Heart left ventricle (tissue), 16 donors: ENCODE measurements at regions not wholly inside any gene's neighbourhood (a gene's known extent, or its start where the extent isn't known, plus 50 kb on each side); places are given as distances from the start of the nearest gene placed in this dataset.
A peak's percentile ranks its signal among the peaks of the same experiment; 100 is the strongest.

Source experiments
- ATAC-seq, 4 donors: fragments of 200-7000 bp; cut with Tn5 transposase; one replicate each; pipeline ENCODE4 v1.9.1; 2020 to 2022; ENCODE audit warnings: moderate library complexity in 4 of 4, mild to moderate bottlenecking in 3 of 4, moderate number of reproducible peaks in 1 of 4
- DNase-seq, 5 donors: peaks; one replicate each; pipeline ENCODE4 v3.0.0-alpha.2; 2020
- H3K27ac ChIP-seq, 12 donors: fragments of 200-600 bp; sonication (generic) in 4 of 12; one replicate each; pipeline versions ENCODE4 v1.5.0 to v1.8.0; 2016 to 2022; ENCODE audit warnings: mild to moderate bottlenecking in 2 of 12
- H3K27me3 ChIP-seq, 9 donors: fragments of 200-600 bp; sonication (generic) in 2 of 9; one replicate each; pipeline versions ENCODE4 v1.5.1 to v1.8.0; 2016 to 2022; ENCODE audit warnings: mild to moderate bottlenecking in 3 of 9
- H3K36me3 ChIP-seq, 9 donors: fragments of 200-600 bp; sonication (generic) in 2 of 9; one replicate each; pipeline versions ENCODE4 v1.5.0 to v1.8.0; 2018 to 2022; ENCODE audit warnings: mild to moderate bottlenecking in 2 of 9
- H3K4me1 ChIP-seq, 12 donors: fragments of 200-600 bp; sonication (generic) in 4 of 12; one replicate each; pipeline versions ENCODE4 v1.5.0 to v1.8.0; 2016 to 2022; ENCODE audit warnings: mild to moderate bottlenecking in 3 of 12
- H3K4me3 ChIP-seq, 12 donors: fragments of 200-600 bp; sonication (generic) in 4 of 12; one replicate each; pipeline versions ENCODE4 v1.5.0 to v1.8.0; 2017 to 2022; ENCODE audit warnings: mild to moderate bottlenecking in 9 of 12, moderate library complexity in 4 of 12
- H3K9me3 ChIP-seq, 12 donors: fragments of 200-600 bp; sonication (generic) in 4 of 12; one replicate each; pipeline versions ENCODE4 v1.5.0 to v1.8.0; 2016 to 2022; ENCODE audit warnings: mild to moderate bottlenecking in 1 of 12
- CTCF ChIP-seq, 12 donors: fragments of 200-600 bp; sonication (generic) in 4 of 12; IDR thresholded peaks; one replicate each; pipeline versions ENCODE4 v1.5.0 to v1.8.0; 2018 to 2022; ENCODE audit warnings: antibody characterized with exemption in 12 of 12, mild to moderate bottlenecking in 5 of 12
- POLR2A ChIP-seq, 2 donors: fragments of 450-650 bp; IDR thresholded peaks; one replicate each; pipeline ENCODE4 v1.6.1; 2017; ENCODE audit warnings: antibody characterized with exemption in 2 of 2, mild to moderate bottlenecking in 2 of 2, moderate library complexity in 2 of 2
- WGBS, 4 donors: extraction: QIAGEN DNeasy Blood & Tissue Kit in 2 of 4; methylation state at CpG; one replicate each; pipeline versions ENCODE4 v1.1.5 to v1.1.7; 2013 to 2018; 5-methylcytosine and 5-hydroxymethylcytosine counted together
- intact Hi-C, 10 donors: fragments of 100-400 bp; cut with DNase I; formaldehyde crosslinking; loops; one replicate each; pipeline versions ENCODE4 v1.11.1 to v1.14.2; 2022
- donor health status: ischemic (EF 13 %, LVEDD 7.1; RV severe dilation, severe dysfunction).
- donor health status: healthy with polysubstance abuse.
- donor health status: DM: no; HTN: yes; CAD: no.
- donor health status: DM: no; HTN: no; CAD: no.
- donor health status: ischemic (EF 25% LVEDD 6.9; RV normal size, moderate dysfunction).
- donor health status: ischemic (EF 25% LVEDD 5.7; RV mildly dilated, moderate dysfunction).
- donor health status: healthy.
- donor health status: DM: yes; HTN: yes; CAD: no.
- donor health status: ischemic (EF 35%, LVEDD 5.7; RV mildly dilated, moderate dysfunction).
- donor health status: nonischemic (EF 11% LVEDD 7.7; RV severe dilation, severe dysfunction).
- donor health status: DM: yes; HTN: yes; CAD: no.
- donor health status: PGD.
- donor health status: ischemic (EF 29% LVEDD 5.4; RV normal size, mild dysfunction).
- donor health status: nonischemic (EF 23%, LVEDD 6.1; RV moderate dilation, normal function).

- no peak overlapping the region for H3K4me3 ChIP-seq
- ATAC-seq (no peak), DNase-seq (no peak)
- peaks cover 0 to 38% (median 16%) of the 10 kb centered on the region in 12 donors for H3K4me1 ChIP-seq
- no peaks in the 10 kb centered on the region for H3K36me3 ChIP-seq
- TF ChIP-seq POLR2A (IDR thresholded peaks at IDR 0.05): no peak
- peak; percentile 34 to 63 (median 53) for TF ChIP-seq CTCF (IDR thresholded peaks at IDR 0.05)
- H3K27ac ChIP-seq: no peak overlapping the region
- WGBS, 4 donors: 43 to 53% (median 47%) methylated on average over 4 of the region's 4 CpGs
- H3K27me3 ChIP-seq: no peaks in the 10 kb centered on the region
- H3K9me3 ChIP-seq: no peaks in the 10 kb centered on the region
- intact Hi-C loops: loop anchor here in 5 of 10 donors (2.0 to 5.0 kb wide), 2 partner anchors 453 to 456 kb away; partner anchors contain the start of gene THBS1 (in 4 of the 5)
These were observed 455.0 kb upstream of the THBS1 start for GRCh38 chr15:39125904-39126303.

DNA sequence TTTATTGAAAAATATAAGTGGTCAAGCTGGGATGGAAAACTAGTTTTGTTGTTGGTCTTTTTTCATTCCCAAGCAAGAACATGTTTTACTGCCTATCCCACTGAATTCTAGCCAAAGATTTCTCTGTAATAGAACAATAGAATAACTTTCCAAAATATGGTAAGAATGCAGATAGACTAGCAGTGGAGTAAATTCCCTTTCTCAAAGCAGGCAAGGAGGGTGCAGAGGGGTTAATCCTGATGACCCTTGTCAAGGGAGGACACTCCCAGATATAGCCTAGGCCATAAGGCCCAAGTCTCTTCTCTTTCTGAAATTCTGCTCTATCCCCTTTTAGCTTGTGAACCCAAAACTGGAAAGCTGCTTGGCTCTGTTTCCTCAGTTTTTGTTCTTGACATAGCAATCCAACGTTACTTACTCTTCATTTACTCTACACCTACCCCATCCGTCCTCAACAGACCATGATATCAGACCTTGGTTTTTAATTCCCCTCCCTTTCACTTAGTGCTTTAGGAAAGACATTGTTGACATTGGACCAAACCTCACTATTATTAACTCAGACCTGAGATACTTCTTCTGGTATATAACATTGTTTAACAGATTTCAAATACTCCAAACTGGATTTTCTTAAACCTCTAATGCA, 453.6 kb upstream of the THBS1 start:
- Histone ChIP-seq H3K4me1 (peaks cover 0 to 42% (median 16%) of the 10 kb centered on the region in 12 donors), H3K9me3 (no peaks in the 10 kb centered on the region), H3K4me3 (no peak overlapping the region), H3K27ac (peak overlapping the region in 4 of 12 donors; percentile 10 to 70 (median 24)), H3K36me3 (no peaks in the 10 kb centered on the region), H3K27me3 (no peaks in the 10 kb centered on the region)
- 36 to 67% (median 43%) methylated on average over 2 of the region's 2 CpGs for WGBS, 4 donors
- DNase-seq (no peak), ATAC-seq (no peak)
- intact Hi-C loops: loop anchor here in 5 of 10 donors (2.0 to 5.0 kb wide), 2 partner anchors 452 to 455 kb away; partner anchors contain the start of gene THBS1 (in 4 of the 5)
- no peak for TF ChIP-seq CTCF (IDR thresholded peaks at IDR 0.05)
- no peak for TF ChIP-seq POLR2A (IDR thresholded peaks at IDR 0.05)

DNA sequence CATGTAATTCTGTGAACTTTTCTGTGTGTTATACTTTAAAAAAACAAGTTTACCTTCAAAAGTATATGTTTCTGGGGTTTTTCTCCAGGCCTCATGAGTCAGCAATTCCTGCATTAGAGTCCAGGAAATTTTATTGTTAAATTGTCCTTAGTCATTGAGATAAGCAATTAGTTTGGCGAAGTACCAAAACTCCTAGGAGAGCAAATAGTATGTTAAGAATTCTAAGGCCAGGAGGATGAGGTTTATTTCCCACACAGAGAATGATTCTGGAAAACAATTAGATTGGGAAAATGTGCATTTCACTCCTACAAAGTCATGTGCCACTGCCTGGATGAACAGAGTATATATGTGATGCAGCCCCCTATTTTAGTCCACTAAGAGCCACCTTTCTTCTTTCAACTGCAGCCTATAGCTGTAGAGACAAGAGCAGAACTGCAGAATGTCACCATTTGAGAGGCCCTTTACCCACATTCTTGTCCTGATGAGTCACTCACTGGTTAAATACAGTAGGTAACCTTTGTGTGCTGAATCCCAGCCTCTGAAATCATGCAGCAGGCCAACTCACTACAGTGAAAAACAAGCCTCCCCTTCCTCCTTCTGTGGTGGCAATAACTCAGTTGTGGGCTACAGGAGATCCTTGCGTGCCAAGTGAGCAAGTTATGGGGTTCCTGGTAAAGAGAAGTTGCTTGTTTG, 452.8 kb upstream of the THBS1 start:
- Histone ChIP-seq H3K27me3 (no peaks in the 10 kb centered on the region), H3K36me3 (no peaks in the 10 kb centered on the region), H3K27ac (peak overlapping the region in 6 of 12 donors; percentile 10 to 70 (median 20)), H3K4me1 (peaks cover 0 to 42% (median 16%) of the 10 kb centered on the region in 12 donors), H3K4me3 (no peak overlapping the region), H3K9me3 (no peaks in the 10 kb centered on the region)
- DNase-seq (no peak), ATAC-seq (peak in 2 of 4 donors; percentile 21 to 33)
- WGBS, 4 donors: 48 to 66% (median 54%) methylated on average over 2 of the region's 2 CpGs
- TF ChIP-seq CTCF (IDR thresholded peaks at IDR 0.05) (no peak), POLR2A (IDR thresholded peaks at IDR 0.05) (no peak)
- intact Hi-C loops: loop anchor here in 5 of 10 donors (2.0 to 5.0 kb wide), 2 partner anchors 451 to 454 kb away; partner anchors contain the start of gene THBS1 (in 4 of the 5)

DNA sequence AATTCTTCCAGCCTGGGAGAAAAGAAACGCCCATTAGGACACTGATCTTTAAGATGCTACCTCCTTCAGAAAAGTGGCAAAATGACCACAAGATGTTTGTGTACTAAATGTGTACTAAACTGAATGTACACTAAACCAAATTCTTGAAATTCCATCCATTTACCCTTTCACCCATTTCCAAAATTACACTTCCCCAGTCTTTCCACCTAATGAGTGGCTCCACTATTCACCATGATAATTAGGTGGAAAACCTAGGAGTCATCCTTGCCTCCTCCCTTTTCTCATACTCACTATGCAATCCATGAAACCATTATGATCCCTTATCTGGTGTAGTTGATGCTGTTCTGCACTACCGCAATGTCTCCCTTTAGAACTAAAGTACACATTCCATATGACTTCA, 452.1 kb upstream of the THBS1 start:
- H3K4me3 ChIP-seq: no peak overlapping the region
- WGBS, 4 donors: 94 to 99% (median 96%) methylated on average over 2 of the region's 2 CpGs
- no peak for DNase-seq

More for the DNA sequence above, 452.1 kb upstream of the THBS1 start:
- Histone ChIP-seq H3K27me3 (no peaks in the 10 kb centered on the region), H3K4me1 (peaks cover 0 to 42% (median 16%) of the 10 kb centered on the region in 12 donors), H3K36me3 (no peaks in the 10 kb centered on the region), H3K9me3 (no peaks in the 10 kb centered on the region), H3K27ac (peak overlapping the region in 6 of 12 donors; percentile 10 to 70 (median 20))
- TF ChIP-seq POLR2A (IDR thresholded peaks at IDR 0.05) (no peak), CTCF (IDR thresholded peaks at IDR 0.05) (no peak)
- ATAC-seq: no peak
- intact Hi-C loops: loop anchor here in 4 of 10 donors (5.0 kb wide), 1 partner anchor 454 kb away; the partner anchor contains the start of gene THBS1 (in 4 of the 4)
